NOMO-1 treated with dmso at 0.1 percent for 144 hours (cell line): ENCODE measurements at regions not wholly inside any gene's neighbourhood (a gene's known extent, or its start where the extent isn't known, plus 50 kb on each side); places are given as distances from the start of the nearest gene placed in this dataset.
"Not testable (repeated sequence)": the region's sequence is repeated elsewhere in the genome, so short reads cannot be mapped to it uniquely, and the experiment has no call there.

Experiments
- DNase-seq: peaks from one replicate; lab custom pipeline; 2025; ENCODE audit not compliant: unreplicated experiment; lab: John Stamatoyannopoulos, UW

DNA sequence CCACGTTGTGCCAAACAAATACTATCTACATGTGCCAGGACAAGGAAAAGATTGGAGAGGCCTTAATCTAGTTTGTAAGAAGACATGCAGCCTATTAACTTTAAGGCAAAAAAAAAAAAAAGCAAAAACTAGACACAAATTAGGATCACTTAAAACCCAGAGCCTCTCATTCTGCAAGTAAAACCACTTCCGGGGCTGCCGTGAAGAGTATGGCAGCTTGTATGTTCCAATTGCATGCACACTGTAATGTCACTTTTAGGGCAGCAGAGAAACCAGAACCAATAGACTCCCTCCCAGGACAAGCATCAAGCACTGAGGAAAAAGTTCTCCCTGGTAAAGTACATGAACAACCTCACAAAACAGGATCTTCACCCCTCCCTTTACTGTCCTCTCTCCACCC lies 70.6 kb downstream of the RSL24D1 start:
- no peak for DNase-seq

DNA sequence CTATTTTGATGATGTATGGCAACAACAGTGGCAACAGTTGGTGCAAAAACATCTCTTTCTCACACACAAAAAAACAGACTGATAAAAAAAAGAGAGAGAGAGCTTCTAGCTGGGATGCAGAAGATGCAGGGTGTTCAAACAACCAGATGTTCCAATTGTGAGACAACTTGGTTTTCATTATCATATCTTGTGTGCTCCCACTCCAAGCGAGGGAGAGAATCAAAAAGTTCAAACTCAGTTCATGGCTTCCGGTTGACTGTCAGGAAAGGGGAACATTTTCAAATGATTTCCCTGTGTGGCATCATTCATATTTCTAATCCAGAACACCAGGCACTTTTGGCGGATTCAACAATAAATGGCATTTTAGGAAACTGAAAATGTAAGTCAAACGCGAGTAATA lies 72.1 kb downstream of the RSL24D1 start:
- no peak for DNase-seq

DNA sequence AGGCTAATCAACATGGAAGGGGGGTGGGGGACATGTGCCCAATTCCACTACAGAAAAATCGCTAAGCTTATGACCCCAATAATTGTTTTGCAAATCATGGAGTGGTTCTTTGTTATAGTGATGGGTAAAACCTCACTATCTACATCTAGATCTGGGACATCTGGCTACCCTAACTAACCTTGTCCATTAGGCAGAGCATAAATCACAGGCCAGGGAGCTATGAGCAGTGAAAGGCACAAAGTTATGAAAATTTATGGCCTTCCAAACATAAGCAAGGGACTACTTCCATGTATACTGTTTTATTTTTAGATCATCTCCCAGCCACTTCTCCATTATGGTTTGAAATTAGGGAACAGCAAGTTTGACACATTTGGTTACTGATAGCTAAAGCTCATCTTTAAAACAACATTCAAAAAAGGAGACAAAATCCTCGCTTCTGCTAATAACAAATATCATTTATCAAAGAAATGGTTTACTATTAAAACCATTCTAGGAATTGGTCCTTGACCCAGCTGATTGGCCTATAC lies 78.3 kb downstream of the RSL24D1 start:
- no peak for DNase-seq

GRCh38 chr15:55116636-55117035 lies 80.1 kb downstream of the RSL24D1 start:
- no peak for DNase-seq

- no peak for DNase-seq
These were observed 83.0 kb downstream of the RSL24D1 start for GRCh38 chr15:55113736-55114135.

DNA sequence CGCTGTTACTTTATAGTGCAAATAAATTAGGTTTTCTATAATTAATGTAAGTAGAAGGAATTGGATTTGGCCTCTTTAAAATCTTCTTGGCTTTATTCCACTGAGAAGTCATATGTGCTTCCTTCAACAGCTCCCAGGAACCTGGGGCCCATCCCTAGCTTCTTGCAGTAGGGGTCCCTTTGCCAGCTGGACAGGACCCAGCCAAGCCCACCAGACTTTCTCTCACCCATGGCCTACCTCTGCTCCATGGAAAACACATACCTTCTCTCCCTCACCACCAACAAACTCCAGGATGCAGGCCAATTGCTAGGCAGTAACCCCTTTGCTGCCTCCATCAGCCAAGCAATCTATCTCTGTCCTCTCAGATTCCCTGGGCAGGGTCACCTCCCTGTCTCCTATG lies 84.0 kb downstream of the RSL24D1 start:
- DNase-seq: no peak

DNA sequence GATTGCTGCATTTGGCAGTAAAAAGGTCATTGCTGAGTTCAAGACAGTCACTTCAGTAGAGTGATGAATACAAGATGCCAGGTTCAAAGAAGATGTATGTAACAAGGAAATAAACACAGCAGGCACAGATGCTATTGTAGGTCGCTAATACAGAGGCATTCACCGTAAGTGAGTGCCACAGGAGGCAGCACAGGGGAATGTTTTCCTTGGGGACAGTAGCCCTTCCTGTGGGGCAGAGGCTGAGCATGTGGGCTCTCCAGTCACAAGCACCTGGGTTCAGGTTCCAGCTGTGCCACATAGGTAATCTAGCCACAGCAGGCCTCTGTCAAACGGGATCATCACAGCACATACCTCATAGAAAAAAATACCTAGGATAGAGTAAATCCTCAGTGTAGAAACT lies 86.3 kb downstream of the RSL24D1 start:
- no peak for DNase-seq

DNA sequence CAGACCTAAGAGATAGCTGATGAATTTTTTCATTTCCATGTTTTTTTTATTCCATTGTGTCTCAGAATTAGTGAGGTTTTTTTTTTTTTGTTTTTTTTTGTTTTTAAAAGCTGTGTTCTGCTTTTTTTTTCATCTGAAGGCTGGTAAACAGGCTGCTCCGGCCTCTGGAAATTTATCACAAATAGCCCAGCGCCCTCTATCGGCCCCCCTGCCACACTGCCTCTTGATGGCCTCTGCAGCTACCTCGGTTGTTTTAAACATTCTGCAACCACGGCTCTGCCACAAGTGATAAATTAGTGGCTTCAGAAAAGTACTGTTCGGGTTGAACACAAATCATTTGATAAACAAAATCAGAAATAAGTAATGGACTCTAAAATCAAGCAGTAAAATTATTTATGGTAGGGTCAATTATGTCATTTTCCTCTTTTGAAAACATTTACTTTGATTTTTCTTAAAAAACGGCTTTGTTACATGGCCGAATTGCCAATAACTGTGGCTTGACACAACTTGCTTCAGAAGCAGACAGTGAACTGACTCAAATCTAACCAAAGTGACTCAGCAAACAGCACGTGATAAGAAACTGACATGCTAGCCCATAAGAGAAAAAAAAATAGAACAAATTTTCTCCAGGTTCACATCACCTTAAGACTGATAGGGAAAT lies 87.8 kb downstream of the RSL24D1 start:
- peak; percentile 65 for DNase-seq

- no peak for DNase-seq
These were observed 88.3 kb downstream of the RSL24D1 start for GRCh38 chr15:55108448-55108847.

DNA sequence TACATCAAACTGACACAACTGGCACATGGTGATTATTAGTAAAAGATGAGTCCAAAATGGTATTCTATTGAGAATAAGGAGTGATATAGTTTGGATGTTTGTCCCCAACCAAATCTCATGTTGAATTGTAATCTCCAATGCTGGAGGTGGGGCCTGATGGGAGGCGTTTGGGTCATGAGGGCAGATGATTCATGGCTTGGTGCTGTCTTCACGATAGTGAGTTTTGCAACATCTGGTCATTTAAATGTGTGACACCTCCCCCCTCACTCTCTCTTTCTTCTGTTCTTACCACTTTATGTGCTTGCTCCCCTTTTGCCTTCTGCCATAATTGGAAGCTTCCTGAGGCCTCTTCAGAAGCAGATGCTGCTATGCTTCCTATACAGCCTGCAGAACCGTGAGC lies 90.6 kb downstream of the RSL24D1 start:
- no peak for DNase-seq

DNA sequence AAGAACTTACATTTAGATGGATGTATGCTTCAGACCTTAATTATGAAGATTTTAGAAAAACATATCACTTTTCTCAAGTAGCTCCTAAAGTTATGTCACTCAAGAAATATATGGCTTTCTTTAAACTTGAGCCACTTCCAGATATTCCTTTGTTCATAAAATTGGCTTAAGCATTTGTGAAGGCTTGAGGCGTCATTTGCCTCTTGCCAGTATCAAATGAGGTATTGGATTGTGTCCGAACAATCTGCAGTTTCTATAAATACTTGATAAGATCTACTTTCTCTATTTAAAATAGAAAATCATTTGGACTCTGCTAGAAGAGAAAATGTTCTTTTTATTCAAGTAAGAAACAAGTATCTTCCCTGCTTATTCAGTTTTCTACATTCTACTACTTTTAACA lies 102.6 kb downstream of the RSL24D1 start:
- no peak for DNase-seq

GRCh38 chr15:55088207-55088606 lies 108.5 kb downstream of the RSL24D1 start:
- no peak for DNase-seq

DNA sequence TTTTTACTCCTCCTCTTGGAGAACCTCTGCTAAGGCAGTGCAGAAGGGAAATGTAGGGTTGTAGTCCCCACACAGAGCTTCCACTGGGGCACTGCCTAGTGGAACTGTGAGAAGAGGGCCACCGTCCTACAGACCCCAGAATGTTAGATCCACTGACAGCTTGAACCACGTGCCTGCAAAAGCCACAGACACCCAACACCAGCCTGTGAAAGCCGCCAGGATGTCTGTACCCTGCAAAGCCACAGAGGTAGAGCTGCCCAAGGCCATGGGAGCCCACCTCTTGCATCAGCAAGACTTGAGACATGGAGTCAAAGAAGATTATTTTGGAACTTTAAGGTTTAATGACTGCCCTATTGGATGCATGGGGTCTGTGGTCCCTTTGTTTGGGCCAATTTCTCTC lies 112.1 kb downstream of the RSL24D1 start:
- no peak for DNase-seq

- DNase-seq: no peak
These were observed 112.5 kb downstream of the RSL24D1 start for GRCh38 chr15:55084216-55084615.

DNA sequence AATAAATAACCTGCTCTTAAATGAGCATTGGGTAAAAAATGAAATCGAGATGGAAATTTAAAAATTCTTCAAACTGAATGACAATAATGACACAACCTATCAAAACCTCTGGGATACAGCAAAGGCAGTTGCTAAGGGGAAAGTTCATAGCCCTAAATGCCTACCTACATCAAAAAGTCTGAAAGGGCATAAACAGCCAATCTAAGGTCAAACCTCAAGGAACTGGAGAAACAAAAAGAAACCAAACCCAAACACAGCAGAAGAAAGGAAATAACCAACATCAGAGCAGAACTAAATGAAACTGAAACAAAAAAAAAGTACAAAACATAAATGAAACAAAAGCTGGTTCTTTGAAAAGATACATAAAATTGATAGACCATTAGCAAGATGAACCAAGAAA lies 119.7 kb downstream of the RSL24D1 start:
- not testable (repeated sequence) for DNase-seq

GRCh38 chr15:55074431-55074830 lies 122.3 kb downstream of the RSL24D1 start:
- no peak for DNase-seq

GRCh38 chr15:55063970-55064369 lies 132.8 kb downstream of the RSL24D1 start:
- DNase-seq: not testable (repeated sequence)

DNA sequence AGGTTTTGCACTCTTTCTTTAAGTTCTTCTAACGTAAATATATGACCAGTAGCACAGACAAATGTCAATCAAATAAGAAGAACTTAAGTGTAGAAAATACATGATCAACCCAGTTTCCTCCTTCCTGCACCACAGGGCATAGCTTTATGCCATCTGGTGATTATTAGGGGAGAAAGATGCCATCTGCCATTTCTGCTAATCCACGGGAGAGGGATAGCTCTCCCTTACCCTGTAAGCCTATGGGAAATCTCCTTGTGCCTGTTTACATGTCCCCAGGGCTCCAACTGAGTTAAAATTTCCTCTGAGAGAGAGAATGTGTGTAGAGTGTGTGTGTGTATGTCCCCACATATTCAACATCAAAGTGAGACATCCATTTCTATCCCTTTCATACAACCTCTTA lies 135.9 kb downstream of the RSL24D1 start:
- no peak for DNase-seq

GRCh38 chr15:55056500-55056899 lies 140.2 kb downstream of the RSL24D1 start:
- DNase-seq: no peak

GRCh38 chr15:55044162-55044561 lies 152.6 kb downstream of the RSL24D1 start:
- DNase-seq: no peak

- peak; percentile 71 for DNase-seq
These were observed 159.7 kb downstream of the RSL24D1 start for GRCh38 chr15:55037071-55037470.

DNA sequence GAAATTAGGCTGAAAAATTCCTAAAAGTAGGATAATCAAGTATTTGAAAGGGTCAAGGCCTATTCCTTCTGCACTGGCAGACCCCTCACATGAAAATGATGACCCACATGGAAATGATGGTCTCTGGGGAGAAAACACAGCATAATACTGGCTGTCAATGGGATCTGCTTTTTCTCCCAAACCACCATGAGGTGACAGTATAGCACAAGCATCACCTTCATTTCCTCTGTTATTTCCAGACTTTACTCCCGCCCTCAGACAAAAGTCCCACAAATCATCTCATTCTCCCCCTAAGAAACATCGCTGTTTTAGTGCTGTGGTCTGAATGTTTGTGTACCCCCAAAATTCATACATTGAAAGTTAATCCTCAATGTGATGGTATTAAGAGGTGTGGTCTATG lies 161.0 kb downstream of the RSL24D1 start:
- DNase-seq: no peak

- no peak for DNase-seq
These were observed 163.2 kb downstream of the RSL24D1 start for GRCh38 chr15:55033574-55033973.
